Keratinocyte (primary cell): ENCODE measurements at regions not wholly inside any gene's neighbourhood (a gene's known extent, or its start where the extent isn't known, plus 50 kb on each side); places are given as distances from the start of the nearest gene placed in this dataset.

Experiments used
- EZH2 ChIP-seq: IDR thresholded peaks from one replicate; pipeline ENCODE4 v1.6.1; 2012; ENCODE audit warnings: inconsistent platforms, mild to moderate bottlenecking, low read length, moderate library complexity
- TF ChIP-seq, protein P1 (sequence below), 3 experiments: IDR thresholded peaks in 1 of 3; conservative IDR thresholded peaks in 1 of 3; optimal IDR thresholded peaks in 1 of 3; 2 replicates in 2 of 3; 3 replicates in 1 of 3; pipeline versions ENCODE3 to v1.5.1; 2011; ENCODE audit warnings: low read length in 3 of 3, mild to moderate bottlenecking in 3 of 3, moderate library complexity in 2 of 3, control low read depth in 1 of 3, inconsistent platforms in 1 of 3; ENCODE audit not compliant: insufficient read depth in 2 of 3; ENCODE audit errors: extremely low read depth in 1 of 3

GRCh38 chr13:50130123-50130946 is 115.1 kb downstream of the KCNRG start:
- TF ChIP-seq, protein P1, sequence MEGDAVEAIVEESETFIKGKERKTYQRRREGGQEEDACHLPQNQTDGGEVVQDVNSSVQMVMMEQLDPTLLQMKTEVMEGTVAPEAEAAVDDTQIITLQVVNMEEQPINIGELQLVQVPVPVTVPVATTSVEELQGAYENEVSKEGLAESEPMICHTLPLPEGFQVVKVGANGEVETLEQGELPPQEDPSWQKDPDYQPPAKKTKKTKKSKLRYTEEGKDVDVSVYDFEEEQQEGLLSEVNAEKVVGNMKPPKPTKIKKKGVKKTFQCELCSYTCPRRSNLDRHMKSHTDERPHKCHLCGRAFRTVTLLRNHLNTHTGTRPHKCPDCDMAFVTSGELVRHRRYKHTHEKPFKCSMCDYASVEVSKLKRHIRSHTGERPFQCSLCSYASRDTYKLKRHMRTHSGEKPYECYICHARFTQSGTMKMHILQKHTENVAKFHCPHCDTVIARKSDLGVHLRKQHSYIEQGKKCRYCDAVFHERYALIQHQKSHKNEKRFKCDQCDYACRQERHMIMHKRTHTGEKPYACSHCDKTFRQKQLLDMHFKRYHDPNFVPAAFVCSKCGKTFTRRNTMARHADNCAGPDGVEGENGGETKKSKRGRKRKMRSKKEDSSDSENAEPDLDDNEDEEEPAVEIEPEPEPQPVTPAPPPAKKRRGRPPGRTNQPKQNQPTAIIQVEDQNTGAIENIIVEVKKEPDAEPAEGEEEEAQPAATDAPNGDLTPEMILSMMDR (optimal IDR thresholded peaks at IDR 0.05 in 1 of 3, IDR thresholded peaks at IDR 0.05 in 1 of 3, conservative IDR thresholded peaks at IDR 0.05 in 1 of 3; ENCODE audit: extremely low read depth in 1 of 3, insufficient read depth in 2 of 3, low read length in 3 of 3), result no peak
- no peak for TF ChIP-seq EZH2
